ENCODE measurements at regions not wholly inside any gene's neighbourhood (a gene's known extent, or its start where the extent isn't known, plus 50 kb on each side); places are given as distances from the start of the nearest gene placed in this dataset.

DNA sequence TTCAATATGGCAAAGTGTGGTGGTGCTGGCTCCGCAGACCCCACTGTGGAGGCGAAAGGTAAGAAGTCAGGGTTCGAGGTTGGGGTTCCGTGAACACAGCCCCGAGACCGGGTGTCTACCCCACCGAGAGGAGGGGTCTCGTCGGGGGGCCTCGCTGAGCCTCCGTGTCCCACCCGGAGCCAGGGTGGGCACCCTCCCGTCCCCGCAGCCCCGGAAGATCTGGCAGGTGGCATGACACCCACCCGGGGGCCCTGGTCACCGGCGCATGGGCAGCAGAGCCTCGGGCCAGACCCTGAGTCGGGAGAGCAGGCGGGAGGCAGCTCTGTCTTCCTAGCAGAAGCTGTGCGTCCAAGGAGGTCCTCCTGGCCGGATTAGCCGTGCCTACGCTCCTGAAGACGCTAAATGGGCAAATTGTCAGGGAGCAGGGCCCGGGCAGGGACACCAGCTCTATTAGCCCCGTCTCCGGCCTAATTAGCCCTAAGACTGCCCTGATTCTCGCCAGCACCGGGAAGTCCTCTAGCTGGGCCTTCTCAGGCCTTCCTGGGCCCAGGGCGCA, 56.4 kb downstream of the UNCX start:
- no peaks in the 10 kb centered on the region for H3K36me3 ChIP-seq (ENCODE audit: control insufficient read depth in 2 of 2, insufficient read depth in 1 of 2, low read length in 2 of 2)

DNA sequence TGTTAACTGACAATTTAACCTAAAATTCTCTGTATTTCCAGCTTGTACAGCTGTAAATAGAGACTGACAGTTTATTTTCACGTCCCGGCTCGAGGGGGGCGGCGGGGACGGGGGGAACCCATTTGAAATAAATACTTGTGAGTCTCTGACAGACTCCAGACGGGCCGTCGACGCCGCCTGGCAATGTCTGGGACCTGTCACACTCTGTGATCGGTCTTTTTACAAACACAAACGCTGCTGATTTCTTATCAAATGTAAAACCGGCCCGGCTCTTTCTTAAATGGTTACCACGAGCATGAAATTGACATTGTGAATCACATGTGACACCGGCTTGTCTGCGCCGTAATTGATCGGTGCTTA, 57.0 kb downstream of the UNCX start:
- Histone ChIP-seq H3K36me3 (ENCODE audit: control insufficient read depth in 2 of 2, insufficient read depth in 1 of 2, low read length in 2 of 2) (no peaks in the 10 kb centered on the region), H3K9me3 (ENCODE audit: control insufficient read depth, insufficient read depth, low read depth, low read length) (no peaks in the 10 kb centered on the region), H3K4me3 (ENCODE audit: low read depth, low read length) (no peak overlapping the region), H3K4me1 (ENCODE audit: control insufficient read depth, insufficient read depth, low read length) (no peaks in the 10 kb centered on the region), H3K27ac (ENCODE audit: extremely low read depth, low read depth, low read length) (no peak overlapping the region)
- no peak for TF ChIP-seq ZNF623 (tag by site-specific recombination; IDR thresholded peaks at IDR 0.05)
- TF ChIP-seq SETDB1 (IDR thresholded peaks at IDR 0.05; ENCODE audit: insufficient read length, low read length): no peak
- no peak for TF ChIP-seq ZNF585B (tag by site-specific recombination; IDR thresholded peaks at IDR 0.05)
- TF ChIP-seq, protein P1, sequence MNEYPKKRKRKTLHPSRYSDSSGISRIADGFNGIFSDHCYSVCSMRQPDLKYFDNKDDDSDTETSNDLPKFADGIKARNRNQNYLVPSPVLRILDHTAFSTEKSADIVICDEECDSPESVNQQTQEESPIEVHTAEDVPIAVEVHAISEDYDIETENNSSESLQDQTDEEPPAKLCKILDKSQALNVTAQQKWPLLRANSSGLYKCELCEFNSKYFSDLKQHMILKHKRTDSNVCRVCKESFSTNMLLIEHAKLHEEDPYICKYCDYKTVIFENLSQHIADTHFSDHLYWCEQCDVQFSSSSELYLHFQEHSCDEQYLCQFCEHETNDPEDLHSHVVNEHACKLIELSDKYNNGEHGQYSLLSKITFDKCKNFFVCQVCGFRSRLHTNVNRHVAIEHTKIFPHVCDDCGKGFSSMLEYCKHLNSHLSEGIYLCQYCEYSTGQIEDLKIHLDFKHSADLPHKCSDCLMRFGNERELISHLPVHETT (tag by site-specific recombination; IDR thresholded peaks at IDR 0.05): no peak
- TF ChIP-seq ZNF155 (tag by site-specific recombination; IDR thresholded peaks at IDR 0.05): no peak
- TF ChIP-seq, protein P2, sequence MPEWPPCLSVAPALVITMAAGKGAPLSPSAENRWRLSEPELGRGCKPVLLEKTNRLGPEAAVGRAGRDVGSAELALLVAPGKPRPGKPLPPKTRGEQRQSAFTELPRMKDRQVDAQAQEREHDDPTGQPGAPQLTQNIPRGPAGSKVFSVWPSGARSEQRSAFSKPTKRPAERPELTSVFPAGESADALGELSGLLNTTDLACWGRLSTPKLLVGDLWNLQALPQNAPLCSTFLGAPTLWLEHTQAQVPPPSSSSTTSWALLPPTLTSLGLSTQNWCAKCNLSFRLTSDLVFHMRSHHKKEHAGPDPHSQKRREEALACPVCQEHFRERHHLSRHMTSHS (tag by site-specific recombination; IDR thresholded peaks at IDR 0.05): no peak
- TF ChIP-seq KLF16 (tag by site-specific recombination; IDR thresholded peaks at IDR 0.05): no peak
- no peak for TF ChIP-seq ZNF843 (tag by site-specific recombination; IDR thresholded peaks at IDR 0.05)
- POLR2A ChIA-PET: no interaction called here
- CTCF ChIA-PET: no interaction called here

More for the DNA sequence above, 56.4 kb downstream of the UNCX start:
- Histone ChIP-seq H3K9me3 (ENCODE audit: control insufficient read depth, insufficient read depth, low read depth, low read length) (no peaks in the 10 kb centered on the region), H3K4me1 (ENCODE audit: control insufficient read depth, insufficient read depth, low read length) (no peaks in the 10 kb centered on the region), H3K4me3 (ENCODE audit: low read depth, low read length) (no peak overlapping the region), H3K27ac (ENCODE audit: extremely low read depth, low read depth, low read length) (no peak overlapping the region)
- TF ChIP-seq BCL11A (tag by site-specific recombination; IDR thresholded peaks at IDR 0.05; ENCODE audit: low read depth): no peak
- no peak for TF ChIP-seq ZNF239 (tag by site-specific recombination; IDR thresholded peaks at IDR 0.05)
- TF ChIP-seq MZF1 (tag by site-specific recombination; IDR thresholded peaks at IDR 0.05; ENCODE audit: borderline replicate concordance): no peak
- no peak for TF ChIP-seq ZNF175 (tag by site-specific recombination; IDR thresholded peaks at IDR 0.05)
- TF ChIP-seq, protein P3, sequence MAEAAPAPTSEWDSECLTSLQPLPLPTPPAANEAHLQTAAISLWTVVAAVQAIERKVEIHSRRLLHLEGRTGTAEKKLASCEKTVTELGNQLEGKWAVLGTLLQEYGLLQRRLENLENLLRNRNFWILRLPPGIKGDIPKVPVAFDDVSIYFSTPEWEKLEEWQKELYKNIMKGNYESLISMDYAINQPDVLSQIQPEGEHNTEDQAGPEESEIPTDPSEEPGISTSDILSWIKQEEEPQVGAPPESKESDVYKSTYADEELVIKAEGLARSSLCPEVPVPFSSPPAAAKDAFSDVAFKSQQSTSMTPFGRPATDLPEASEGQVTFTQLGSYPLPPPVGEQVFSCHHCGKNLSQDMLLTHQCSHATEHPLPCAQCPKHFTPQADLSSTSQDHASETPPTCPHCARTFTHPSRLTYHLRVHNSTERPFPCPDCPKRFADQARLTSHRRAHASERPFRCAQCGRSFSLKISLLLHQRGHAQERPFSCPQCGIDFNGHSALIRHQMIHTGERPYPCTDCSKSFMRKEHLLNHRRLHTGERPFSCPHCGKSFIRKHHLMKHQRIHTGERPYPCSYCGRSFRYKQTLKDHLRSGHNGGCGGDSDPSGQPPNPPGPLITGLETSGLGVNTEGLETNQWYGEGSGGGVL (tag by site-specific recombination; IDR thresholded peaks at IDR 0.05): no peak
- TF ChIP-seq ZNF37A (tag by site-specific recombination; IDR thresholded peaks at IDR 0.05): no peak
- TF ChIP-seq SCRT2 (tag by site-specific recombination; IDR thresholded peaks at IDR 0.05): no peak
- TF ChIP-seq, protein P4, sequence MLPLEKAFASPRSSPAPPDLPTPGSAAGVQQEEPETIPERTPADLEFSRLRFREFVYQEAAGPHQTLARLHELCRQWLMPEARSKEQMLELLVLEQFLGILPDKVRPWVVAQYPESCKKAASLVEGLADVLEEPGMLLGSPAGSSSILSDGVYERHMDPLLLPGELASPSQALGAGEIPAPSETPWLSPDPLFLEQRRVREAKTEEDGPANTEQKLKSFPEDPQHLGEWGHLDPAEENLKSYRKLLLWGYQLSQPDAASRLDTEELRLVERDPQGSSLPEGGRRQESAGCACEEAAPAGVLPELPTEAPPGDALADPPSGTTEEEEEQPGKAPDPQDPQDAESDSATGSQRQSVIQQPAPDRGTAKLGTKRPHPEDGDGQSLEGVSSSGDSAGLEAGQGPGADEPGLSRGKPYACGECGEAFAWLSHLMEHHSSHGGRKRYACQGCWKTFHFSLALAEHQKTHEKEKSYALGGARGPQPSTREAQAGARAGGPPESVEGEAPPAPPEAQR (tag by site-specific recombination; IDR thresholded peaks at IDR 0.05): no peak
- TF ChIP-seq KLF8 (tag by site-specific recombination; IDR thresholded peaks at IDR 0.05): no peak
- TF ChIP-seq, protein P5, sequence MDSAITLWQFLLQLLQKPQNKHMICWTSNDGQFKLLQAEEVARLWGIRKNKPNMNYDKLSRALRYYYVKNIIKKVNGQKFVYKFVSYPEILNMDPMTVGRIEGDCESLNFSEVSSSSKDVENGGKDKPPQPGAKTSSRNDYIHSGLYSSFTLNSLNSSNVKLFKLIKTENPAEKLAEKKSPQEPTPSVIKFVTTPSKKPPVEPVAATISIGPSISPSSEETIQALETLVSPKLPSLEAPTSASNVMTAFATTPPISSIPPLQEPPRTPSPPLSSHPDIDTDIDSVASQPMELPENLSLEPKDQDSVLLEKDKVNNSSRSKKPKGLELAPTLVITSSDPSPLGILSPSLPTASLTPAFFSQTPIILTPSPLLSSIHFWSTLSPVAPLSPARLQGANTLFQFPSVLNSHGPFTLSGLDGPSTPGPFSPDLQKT (IDR thresholded peaks at IDR 0.05; ENCODE audit: borderline replicate concordance, low read depth, low read length): no peak
- no peak for TF ChIP-seq ZNF174 (tag by site-specific recombination; IDR thresholded peaks at IDR 0.05)
- TF ChIP-seq KLF9 (tag by site-specific recombination; IDR thresholded peaks at IDR 0.05; ENCODE audit: low read depth): no peak
- TF ChIP-seq, protein P6, sequence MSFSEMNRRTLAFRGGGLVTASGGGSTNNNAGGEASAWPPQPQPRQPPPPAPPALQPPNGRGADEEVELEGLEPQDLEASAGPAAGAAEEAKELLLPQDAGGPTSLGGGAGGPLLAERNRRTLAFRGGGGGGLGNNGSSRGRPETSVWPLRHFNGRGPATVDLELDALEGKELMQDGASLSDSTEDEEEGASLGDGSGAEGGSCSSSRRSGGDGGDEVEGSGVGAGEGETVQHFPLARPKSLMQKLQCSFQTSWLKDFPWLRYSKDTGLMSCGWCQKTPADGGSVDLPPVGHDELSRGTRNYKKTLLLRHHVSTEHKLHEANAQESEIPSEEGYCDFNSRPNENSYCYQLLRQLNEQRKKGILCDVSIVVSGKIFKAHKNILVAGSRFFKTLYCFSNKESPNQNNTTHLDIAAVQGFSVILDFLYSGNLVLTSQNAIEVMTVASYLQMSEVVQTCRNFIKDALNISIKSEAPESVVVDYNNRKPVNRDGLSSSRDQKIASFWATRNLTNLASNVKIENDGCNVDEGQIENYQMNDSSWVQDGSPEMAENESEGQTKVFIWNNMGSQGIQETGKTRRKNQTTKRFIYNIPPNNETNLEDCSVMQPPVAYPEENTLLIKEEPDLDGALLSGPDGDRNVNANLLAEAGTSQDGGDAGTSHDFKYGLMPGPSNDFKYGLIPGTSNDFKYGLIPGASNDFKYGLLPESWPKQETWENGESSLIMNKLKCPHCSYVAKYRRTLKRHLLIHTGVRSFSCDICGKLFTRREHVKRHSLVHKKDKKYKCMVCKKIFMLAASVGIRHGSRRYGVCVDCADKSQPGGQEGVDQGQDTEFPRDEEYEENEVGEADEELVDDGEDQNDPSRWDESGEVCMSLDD (tag by site-specific recombination; IDR thresholded peaks at IDR 0.05): no peak
- no peak for TF ChIP-seq ZNF561 (tag by site-specific recombination; IDR thresholded peaks at IDR 0.05; ENCODE audit: borderline replicate concordance)
- POLR2A ChIA-PET: no interaction called here
- CTCF ChIA-PET: no interaction called here

All from HEK293 (cell line).